Right atrium auricular region (tissue), 2 donors: ENCODE measurements at regions not wholly inside any gene's neighbourhood (a gene's known extent, or its start where the extent isn't known, plus 50 kb on each side); places are given as distances from the start of the nearest gene placed in this dataset.

Experiments
- DNase-seq: peaks from one replicate; pipeline ENCODE4 v3.0.0-alpha.2; 2019; ENCODE audit warnings: low spot score
- H3K27ac ChIP-seq, 2 donors: fragments of 200-600 bp; sonication (generic); 1 replicate in 1 of 2; 2 replicates in 1 of 2; pipeline ENCODE4 v1.5.1; 2016 to 2019
- H3K27me3 ChIP-seq, 2 donors: fragments of 200-600 bp; sonication (generic); one replicate each; pipeline versions ENCODE4 v1.5.1 to v1.6.0; 2017 to 2019
- H3K36me3 ChIP-seq: fragments of 200-600 bp; sonication (generic); one replicate; pipeline ENCODE4 v1.5.1; 2016
- H3K4me1 ChIP-seq, 2 donors: fragments of 200-600 bp; sonication (generic); one replicate each; pipeline versions ENCODE4 v1.5.1 to v1.6.0; 2017 to 2019
- H3K4me3 ChIP-seq, 2 donors: fragments of 200-600 bp; sonication (generic); 1 replicate in 1 of 2; 2 replicates in 1 of 2; pipeline ENCODE4 v1.5.1; 2017 to 2019; ENCODE audit warnings: mild to moderate bottlenecking in 1 of 2, moderate library complexity in 1 of 2
- H3K9me3 ChIP-seq, 2 donors: fragments of 200-600 bp; sonication (generic); one replicate each; pipeline ENCODE4 v1.5.1; 2019
- CTCF ChIP-seq, 2 donors: fragments of 200-600 bp; sonication (generic); IDR thresholded peaks; one replicate each; pipeline ENCODE4 v1.5.1; 2019; ENCODE audit warnings: antibody characterized with exemption in 2 of 2

GRCh38 chr5:169512385-169512784 is 71.2 kb upstream of the SPDL1 start:
- H3K36me3 ChIP-seq, result no peaks in the 10 kb centered on the region
- no peaks in the 10 kb centered on the region for H3K27me3 ChIP-seq
- H3K9me3 ChIP-seq, result peaks cover 0 to 7% of the 10 kb centered on the region in 2 donors
- no peak for TF ChIP-seq CTCF (IDR thresholded peaks at IDR 0.05)
- H3K4me3 ChIP-seq, result no peak overlapping the region
- no peak for DNase-seq
- no peak overlapping the region for H3K27ac ChIP-seq
- H3K4me1 ChIP-seq, result no peaks in the 10 kb centered on the region

DNA sequence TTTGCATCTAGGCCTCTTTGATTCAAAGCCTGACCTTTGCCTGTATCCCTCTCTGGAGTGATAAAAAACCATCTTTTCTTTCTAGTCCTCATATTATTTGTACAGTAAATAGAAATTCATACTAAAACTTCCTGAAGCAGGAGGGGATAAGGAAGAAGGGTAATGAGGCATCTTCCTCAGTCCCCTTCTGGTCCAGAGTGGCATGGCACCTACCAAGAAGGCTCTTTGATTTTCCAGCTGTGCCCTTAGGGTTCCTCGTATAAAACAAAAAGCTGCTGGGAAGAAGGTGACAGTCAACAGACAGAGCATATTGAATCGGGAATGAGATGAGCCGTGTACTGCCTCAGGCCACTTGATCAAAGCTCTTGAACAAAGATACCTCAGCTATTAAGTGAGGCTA is 71.9 kb upstream of the SPDL1 start:
- peaks cover 0 to under 1% of the 10 kb centered on the region in 2 donors for H3K9me3 ChIP-seq
- H3K4me1 ChIP-seq, result no peaks in the 10 kb centered on the region
- H3K36me3 ChIP-seq, result no peaks in the 10 kb centered on the region
- no peak overlapping the region for H3K27ac ChIP-seq
- no peak for TF ChIP-seq CTCF (IDR thresholded peaks at IDR 0.05)
- H3K27me3 ChIP-seq, result no peaks in the 10 kb centered on the region
- DNase-seq, result no peak
- no peak overlapping the region for H3K4me3 ChIP-seq

- Histone ChIP-seq H3K27me3 (no peaks in the 10 kb centered on the region), H3K36me3 (no peaks in the 10 kb centered on the region), H3K4me1 (no peaks in the 10 kb centered on the region), H3K27ac (no peak overlapping the region), H3K9me3 (no peaks in the 10 kb centered on the region), H3K4me3 (no peak overlapping the region)
- DNase-seq, result no peak
- TF ChIP-seq CTCF (IDR thresholded peaks at IDR 0.05), result no peak
Observed at GRCh38 chr5:169507051-169507450, 76.5 kb upstream of the SPDL1 start.

DNA sequence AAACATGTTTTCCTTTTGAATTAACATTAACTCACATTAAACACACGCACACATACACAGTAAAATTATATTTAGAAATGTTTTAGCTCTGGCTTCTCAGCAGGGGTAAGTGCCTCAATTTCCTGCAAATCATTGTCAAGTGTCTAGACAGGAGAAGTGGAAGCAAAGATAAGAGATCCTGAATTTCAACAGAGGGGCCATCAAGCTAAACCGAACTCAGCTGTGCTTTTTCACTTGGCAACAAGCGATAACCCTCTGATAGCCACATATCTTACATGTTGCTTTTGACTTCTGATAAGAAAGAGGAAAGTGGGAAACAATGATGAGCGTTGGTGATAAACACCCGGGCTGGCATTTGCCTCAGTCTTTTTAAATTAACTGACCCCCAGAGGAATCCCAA is 79.7 kb upstream of the SPDL1 start:
- H3K27ac ChIP-seq, result no peak overlapping the region
- H3K36me3 ChIP-seq, result no peaks in the 10 kb centered on the region
- no peak for DNase-seq
- H3K4me3 ChIP-seq, result no peak overlapping the region
- no peaks in the 10 kb centered on the region for H3K9me3 ChIP-seq
- no peak for TF ChIP-seq CTCF (IDR thresholded peaks at IDR 0.05)
- H3K27me3 ChIP-seq, result no peaks in the 10 kb centered on the region
- no peaks in the 10 kb centered on the region for H3K4me1 ChIP-seq

DNA sequence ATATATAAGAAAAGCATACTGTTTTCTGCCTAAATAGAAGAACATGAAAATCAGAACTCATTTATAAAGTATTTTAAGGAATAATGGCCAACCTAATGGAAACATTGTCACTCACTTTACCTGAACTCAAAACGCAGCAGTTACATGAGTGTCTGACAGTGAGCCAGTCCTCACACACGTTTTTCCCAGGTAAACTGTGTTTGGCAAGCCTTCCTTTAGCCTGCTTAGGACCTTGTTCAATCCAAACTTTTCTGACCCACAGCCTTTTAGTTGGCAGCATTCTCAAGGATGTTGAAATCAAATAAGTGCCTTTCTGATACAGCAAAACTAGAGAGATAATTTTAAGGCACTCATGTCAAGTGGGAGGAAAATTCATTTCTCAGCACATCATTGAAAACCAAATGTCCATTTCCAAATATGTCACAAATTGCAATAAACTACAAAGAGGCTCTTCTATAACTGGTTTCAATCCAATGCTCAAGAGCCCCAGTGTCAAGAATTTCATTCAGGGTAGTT is 83.5 kb upstream of the SPDL1 start:
- TF ChIP-seq CTCF (IDR thresholded peaks at IDR 0.05), result no peak
- no peaks in the 10 kb centered on the region for H3K27me3 ChIP-seq
- DNase-seq, result no peak

DNA sequence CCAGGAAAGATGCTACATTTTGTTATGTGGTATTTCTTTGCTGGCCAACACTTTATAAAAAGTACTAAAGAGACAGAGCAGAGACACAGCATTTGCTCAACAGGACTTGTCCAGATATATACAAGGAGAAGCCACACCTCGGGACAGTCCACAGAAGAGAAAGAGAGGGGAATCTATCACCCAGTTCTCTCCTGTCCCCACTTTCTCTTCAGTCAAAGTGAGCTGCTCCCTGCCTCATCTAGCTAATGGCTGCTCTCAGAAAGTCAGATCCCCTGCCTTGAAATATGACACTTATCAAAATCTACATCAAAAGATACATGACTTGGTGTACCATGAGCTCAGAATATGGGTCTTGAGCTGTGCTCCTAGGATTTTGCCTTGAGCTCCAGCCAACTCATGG is 86.7 kb upstream of the SPDL1 start:
- TF ChIP-seq CTCF (IDR thresholded peaks at IDR 0.05), result no peak
- no peak for DNase-seq
- no peaks in the 10 kb centered on the region for H3K36me3 ChIP-seq
- H3K4me3 ChIP-seq, result no peak overlapping the region
- H3K4me1 ChIP-seq, result no peaks in the 10 kb centered on the region
- H3K27me3 ChIP-seq, result no peaks in the 10 kb centered on the region
- H3K27ac ChIP-seq, result no peak overlapping the region
- H3K9me3 ChIP-seq, result no peaks in the 10 kb centered on the region

More for the DNA sequence above, 83.5 kb upstream of the SPDL1 start:
- no peak overlapping the region for H3K27ac ChIP-seq
- H3K36me3 ChIP-seq, result no peaks in the 10 kb centered on the region
- no peak overlapping the region for H3K4me3 ChIP-seq
- no peaks in the 10 kb centered on the region for H3K9me3 ChIP-seq
- H3K4me1 ChIP-seq, result no peaks in the 10 kb centered on the region
